ENCODE measurements at regions not wholly inside any gene's neighbourhood (a gene's known extent, or its start where the extent isn't known, plus 50 kb on each side); places are given as distances from the start of the nearest gene placed in this dataset.

- no peak for TF ChIP-seq PTTG1 (tag; IDR thresholded peaks at IDR 0.05; ENCODE audit: low read depth)
- TF ChIP-seq MAFG (tag; conservative IDR thresholded peaks at IDR 0.05) = peak; percentile 53; the same call in 1 of the 2 replicates
- no peak for TF ChIP-seq RBM22 (IDR thresholded peaks at IDR 0.05; ENCODE audit: low read depth, low read length, poor library complexity, severe bottlenecking)
- TF ChIP-seq KLF13 (tag; IDR thresholded peaks at IDR 0.05; ENCODE audit: borderline replicate concordance, low read depth) = no peak
- no peak for TF ChIP-seq ARID2 (IDR thresholded peaks at IDR 0.05)
- peak; percentile 32 for TF ChIP-seq MAFK (IDR thresholded peaks at IDR 0.05; ENCODE audit: low read length)
- no peak for TF ChIP-seq STAT5B (CRISPR knock-in tag; IDR thresholded peaks at IDR 0.05)
- TF ChIP-seq, protein P1, sequence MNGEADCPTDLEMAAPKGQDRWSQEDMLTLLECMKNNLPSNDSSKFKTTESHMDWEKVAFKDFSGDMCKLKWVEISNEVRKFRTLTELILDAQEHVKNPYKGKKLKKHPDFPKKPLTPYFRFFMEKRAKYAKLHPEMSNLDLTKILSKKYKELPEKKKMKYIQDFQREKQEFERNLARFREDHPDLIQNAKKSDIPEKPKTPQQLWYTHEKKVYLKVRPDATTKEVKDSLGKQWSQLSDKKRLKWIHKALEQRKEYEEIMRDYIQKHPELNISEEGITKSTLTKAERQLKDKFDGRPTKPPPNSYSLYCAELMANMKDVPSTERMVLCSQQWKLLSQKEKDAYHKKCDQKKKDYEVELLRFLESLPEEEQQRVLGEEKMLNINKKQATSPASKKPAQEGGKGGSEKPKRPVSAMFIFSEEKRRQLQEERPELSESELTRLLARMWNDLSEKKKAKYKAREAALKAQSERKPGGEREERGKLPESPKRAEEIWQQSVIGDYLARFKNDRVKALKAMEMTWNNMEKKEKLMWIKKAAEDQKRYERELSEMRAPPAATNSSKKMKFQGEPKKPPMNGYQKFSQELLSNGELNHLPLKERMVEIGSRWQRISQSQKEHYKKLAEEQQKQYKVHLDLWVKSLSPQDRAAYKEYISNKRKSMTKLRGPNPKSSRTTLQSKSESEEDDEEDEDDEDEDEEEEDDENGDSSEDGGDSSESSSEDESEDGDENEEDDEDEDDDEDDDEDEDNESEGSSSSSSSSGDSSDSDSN (IDR thresholded peaks at IDR 0.05; ENCODE audit: borderline replicate concordance in 1 of 2, low read depth in 2 of 2, low read length in 2 of 2) = no peak
- TF ChIP-seq EHMT2 (IDR thresholded peaks at IDR 0.05) = no peak
- no peak for TF ChIP-seq XRCC4 (IDR thresholded peaks at IDR 0.05; ENCODE audit: extremely low read depth, insufficient read depth, insufficient read length)
- TF ChIP-seq ZC3H4 (CRISPR knock-in tag; IDR thresholded peaks at IDR 0.05; ENCODE audit: borderline replicate concordance) = no peak
- no peak for TF ChIP-seq ZBTB49 (CRISPR knock-in tag; IDR thresholded peaks at IDR 0.05; ENCODE audit: borderline replicate concordance)
- TF ChIP-seq CBFA2T2 (conservative IDR thresholded peaks at IDR 0.05) = no peak
These were observed 59.6 kb upstream of the FOXN2 start (continued) for GRCh38 chr2:48254839-48255238.

All from K562 (cell line).